NCI-H446 treated with DMSO at 0.1 percent for 48 hours (cell line): ENCODE measurements at regions not wholly inside any gene's neighbourhood (a gene's known extent, or its start where the extent isn't known, plus 50 kb on each side); places are given as distances from the start of the nearest gene placed in this dataset.
A peak's percentile ranks its signal among the peaks of the same experiment; 100 is the strongest.

ENCODE experiments used
- DNase-seq: peaks from one replicate; lab custom pipeline; 2025; lab: John Stamatoyannopoulos, UW

- DNase-seq, result no peak
Measured at GRCh38 chr9:82549174-82549821, 513.6 kb downstream of the RASEF start.

- no peak for DNase-seq
Measured at GRCh38 chr9:82552784-82553183, 510.2 kb downstream of the RASEF start.

GRCh38 chr9:82553654-82554366 lies 509.1 kb downstream of the RASEF start:
- peak; percentile 29 for DNase-seq

- DNase-seq, result no peak
Measured at GRCh38 chr9:82554381-82554780, 508.6 kb downstream of the RASEF start.

GRCh38 chr9:82555031-82555430 lies 507.9 kb downstream of the RASEF start:
- no peak for DNase-seq

- DNase-seq, result no peak
Measured at GRCh38 chr9:82555431-82556051, 507.4 kb downstream of the RASEF start.

- DNase-seq, result no peak
Measured at GRCh38 chr9:82558346-82558745, 504.6 kb downstream of the RASEF start.

- DNase-seq, result no peak
Measured at GRCh38 chr9:82558855-82559630, 503.9 kb downstream of the RASEF start.

- no peak for DNase-seq
Measured at GRCh38 chr9:82560036-82560435, 502.9 kb downstream of the RASEF start.

GRCh38 chr9:82560457-82560904 lies 502.5 kb downstream of the RASEF start:
- DNase-seq, result no peak

- no peak for DNase-seq
Measured at GRCh38 chr9:82563094-82563493, 499.8 kb downstream of the RASEF start.

GRCh38 chr9:82563841-82564240 lies 499.1 kb downstream of the RASEF start:
- no peak for DNase-seq

- no peak for DNase-seq
Measured at GRCh38 chr9:82565188-82565969, 497.6 kb downstream of the RASEF start.

GRCh38 chr9:82567953-82568352 lies 495.0 kb downstream of the RASEF start:
- no peak for DNase-seq

GRCh38 chr9:82570226-82570625 lies 492.7 kb downstream of the RASEF start:
- no peak for DNase-seq

- no peak for DNase-seq
Measured at GRCh38 chr9:82571540-82571939, 491.4 kb downstream of the RASEF start.

GRCh38 chr9:82572146-82572545 lies 490.8 kb downstream of the RASEF start:
- DNase-seq, result no peak

GRCh38 chr9:82574911-82575310 lies 488.0 kb downstream of the RASEF start:
- DNase-seq, result no peak

- no peak for DNase-seq
Measured at GRCh38 chr9:82580921-82581320, 482.0 kb downstream of the RASEF start.

GRCh38 chr9:82581516-82581915 lies 481.4 kb downstream of the RASEF start:
- no peak for DNase-seq

GRCh38 chr9:82581935-82582334 lies 481.0 kb downstream of the RASEF start:
- no peak for DNase-seq

GRCh38 chr9:82582693-82583092 lies 480.2 kb downstream of the RASEF start:
- DNase-seq, result no peak
